SK-N-SH treated with all-trans-retinoic acid at 6 μM for 48 hours (cell line): ENCODE measurements at regions not wholly inside any gene's neighbourhood (a gene's known extent, or its start where the extent isn't known, plus 50 kb on each side); places are given as distances from the start of the nearest gene placed in this dataset.

Experiments
- ATAC-seq: fragments of 200-7000 bp; cut with Tn5 transposase; 3 replicates; pipeline ENCODE4 v1.9.1; 2020; ENCODE audit warnings: mild to moderate bottlenecking, moderate library complexity
- ARNTL ChIP-seq: fragments of 450-650 bp; formaldehyde crosslinking; IDR thresholded peaks from 2 replicates; pipeline ENCODE4 v1.5.0; 2020; ENCODE audit warnings: low read depth, mild to moderate bottlenecking, moderate library complexity, borderline replicate concordance
- BACH2 ChIP-seq: fragments of 250-450 bp; sonication (Bioruptor Pico); IDR thresholded peaks from 2 replicates; pipeline ENCODE4 v1.9.0; 2021; ENCODE audit warnings: mild to moderate bottlenecking, borderline replicate concordance
- CSDC2 ChIP-seq: fragments of 250-450 bp; sonication (Bioruptor Pico); IDR thresholded peaks from 2 replicates; pipeline ENCODE4 v1.5.0; 2020; ENCODE audit warnings: mild to moderate bottlenecking, moderate library complexity
- ESRRG ChIP-seq: fragments of 250-450 bp; sonication (Bioruptor Pico); IDR thresholded peaks from 2 replicates; pipeline ENCODE4 v1.6.1; 2021; ENCODE audit warnings: mild to moderate bottlenecking
- GLIS3 ChIP-seq: fragments of 250-450 bp; sonication (Bioruptor Pico); IDR thresholded peaks from 2 replicates; pipeline ENCODE4 v1.5.0; 2020; ENCODE audit warnings: mild to moderate bottlenecking, moderate library complexity
- ISL1 ChIP-seq: fragments of 250-450 bp; sonication (Bioruptor Pico); IDR thresholded peaks from 2 replicates; pipeline ENCODE4 v2.1.2; 2022; ENCODE audit warnings: mild to moderate bottlenecking, moderate library complexity
- OSR1 ChIP-seq: fragments of 250-450 bp; sonication (Bioruptor Pico); IDR thresholded peaks from 2 replicates; pipeline ENCODE4 v1.8.0; 2022; ENCODE audit warnings: moderate library complexity, mild to moderate bottlenecking, inconsistent platforms
- PPARA ChIP-seq: fragments of 250-450 bp; sonication (Bioruptor Pico); IDR thresholded peaks from 2 replicates; pipeline ENCODE4 v1.5.0; 2020; ENCODE audit warnings: mild to moderate bottlenecking, borderline replicate concordance
- RARB ChIP-seq: fragments of 250-450 bp; sonication (Bioruptor Pico); IDR thresholded peaks from 2 replicates; pipeline ENCODE4 v1.8.0; 2021; ENCODE audit warnings: mild to moderate bottlenecking, moderate library complexity
- TCF4 ChIP-seq: fragments of 250-450 bp; sonication (Bioruptor Pico); IDR thresholded peaks from 2 replicates; pipeline ENCODE4 v1.8.0; 2021; ENCODE audit warnings: mild to moderate bottlenecking, moderate library complexity, borderline replicate concordance
- TOX ChIP-seq: fragments of 250-450 bp; sonication (Bioruptor Pico); IDR thresholded peaks from 2 replicates; pipeline ENCODE4 v1.8.0; 2021; ENCODE audit warnings: mild to moderate bottlenecking, moderate library complexity, borderline replicate concordance
- ZFP3 ChIP-seq: fragments of 250-450 bp; sonication (Bioruptor Pico); IDR thresholded peaks from 2 replicates; pipeline ENCODE4 v1.5.0; 2020; ENCODE audit warnings: mild to moderate bottlenecking, moderate library complexity
- ZFP30 ChIP-seq: fragments of 450-650 bp; formaldehyde crosslinking; IDR thresholded peaks from 2 replicates; pipeline ENCODE4 v1.5.0; 2022; ENCODE audit warnings: mild to moderate bottlenecking, moderate library complexity
- ZNF565 ChIP-seq: fragments of 450-650 bp; formaldehyde crosslinking; conservative IDR thresholded peaks from 2 replicates; pipeline ENCODE4 v1.5.0; 2020; ENCODE audit warnings: low read depth, mild to moderate bottlenecking, moderate library complexity
- ZNF70 ChIP-seq: fragments of 450-650 bp; formaldehyde crosslinking; IDR thresholded peaks from 2 replicates; pipeline ENCODE4 v1.5.0; 2020; ENCODE audit warnings: mild to moderate bottlenecking, moderate library complexity
- TF ChIP-seq, protein P1 (sequence below): fragments of 250-450 bp; sonication (Bioruptor Pico); IDR thresholded peaks from 2 replicates; pipeline ENCODE4 v1.8.0; 2020; ENCODE audit warnings: mild to moderate bottlenecking, moderate library complexity, borderline replicate concordance
- TF ChIP-seq, protein P2 (sequence below): fragments of 250-450 bp; sonication (Bioruptor Pico); IDR thresholded peaks from 2 replicates; pipeline ENCODE4 v1.5.1; 2021; ENCODE audit warnings: mild to moderate bottlenecking, moderate library complexity
- TF ChIP-seq, protein P3 (sequence below): fragments of 250-450 bp; sonication (Bioruptor Pico); IDR thresholded peaks from 2 replicates; pipeline ENCODE4 v1.5.1; 2020; ENCODE audit warnings: low read depth, mild to moderate bottlenecking, moderate library complexity
- TF ChIP-seq, protein P4 (sequence below): fragments of 250-450 bp; sonication (Bioruptor Pico); IDR thresholded peaks from 2 replicates; pipeline ENCODE4 v1.8.0; 2021; ENCODE audit warnings: low read depth, mild to moderate bottlenecking, moderate library complexity, borderline replicate concordance
- TF ChIP-seq, protein P5 (sequence below): fragments of 250-450 bp; sonication (Bioruptor Pico); IDR thresholded peaks from 2 replicates; pipeline ENCODE4 v1.5.0; 2020; ENCODE audit warnings: mild to moderate bottlenecking, moderate library complexity

DNA sequence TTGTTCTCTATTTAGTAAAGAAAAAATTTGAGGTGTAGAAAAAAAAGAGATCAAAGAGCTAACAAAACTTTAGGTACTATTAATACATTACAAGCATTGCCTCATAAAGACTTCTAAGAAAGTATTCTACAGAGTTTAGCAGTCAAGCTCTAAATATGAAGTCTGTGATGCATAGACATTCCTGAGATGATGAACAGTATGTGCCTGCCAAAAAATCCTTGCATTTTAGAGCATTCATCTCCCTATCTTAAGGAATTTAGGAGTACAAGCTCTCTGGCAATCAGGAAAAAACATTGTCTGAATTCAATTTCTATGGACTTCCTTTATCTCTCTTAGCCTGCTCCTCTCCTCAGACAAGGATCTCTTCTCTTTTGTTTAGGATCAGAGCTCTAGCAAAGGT lies 202.6 kb upstream of the LRFN5 start (continued):
- no peak for TF ChIP-seq ESRRG (CRISPR knock-in tag)
- no peak for TF ChIP-seq ZNF70 (CRISPR knock-in tag)
- no peak for TF ChIP-seq TOX (CRISPR knock-in tag)
- TF ChIP-seq GLIS3 (CRISPR knock-in tag), result no peak
- TF ChIP-seq ISL1 (CRISPR knock-in tag), result no peak
- TF ChIP-seq ZFP3 (CRISPR knock-in tag), result no peak
- TF ChIP-seq PPARA (CRISPR knock-in tag), result no peak
- TF ChIP-seq TCF4 (CRISPR knock-in tag), result no peak
- TF ChIP-seq OSR1 (CRISPR knock-in tag), result no peak
- TF ChIP-seq RARB (CRISPR knock-in tag), result no peak
- no peak for TF ChIP-seq CSDC2 (CRISPR knock-in tag)
- TF ChIP-seq BACH2 (CRISPR knock-in tag), result no peak

DNA sequence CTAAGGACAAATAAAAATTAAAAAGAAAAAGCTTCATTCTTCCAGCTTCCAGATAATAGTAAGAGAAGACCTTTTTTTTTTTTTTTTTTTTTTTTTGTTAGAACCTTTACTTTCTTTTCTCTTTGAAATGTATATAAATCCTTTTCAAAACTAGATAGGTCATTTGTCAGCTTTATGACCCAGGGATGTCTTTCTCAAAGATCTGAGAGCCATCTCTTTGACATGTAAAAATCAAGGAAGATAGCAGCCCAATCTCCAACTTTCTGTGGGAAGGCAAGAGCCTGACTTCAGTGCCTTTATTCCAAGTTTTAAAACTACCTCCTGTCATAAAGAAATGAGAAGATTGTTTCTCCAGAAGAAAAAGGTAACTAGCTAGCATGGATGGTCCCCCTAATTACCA lies 203.3 kb upstream of the LRFN5 start:
- no peak for ATAC-seq
- TF ChIP-seq CSDC2 (CRISPR knock-in tag) (no peak), RARB (CRISPR knock-in tag) (no peak), ZNF70 (CRISPR knock-in tag) (no peak), TOX (CRISPR knock-in tag) (no peak), BACH2 (CRISPR knock-in tag) (no peak), ZNF565 (CRISPR knock-in tag) (no peak), GLIS3 (CRISPR knock-in tag) (no peak), PPARA (CRISPR knock-in tag) (no peak), ZFP30 (no peak), ARNTL (CRISPR knock-in tag) (no peak)
- TF ChIP-seq, protein P1, sequence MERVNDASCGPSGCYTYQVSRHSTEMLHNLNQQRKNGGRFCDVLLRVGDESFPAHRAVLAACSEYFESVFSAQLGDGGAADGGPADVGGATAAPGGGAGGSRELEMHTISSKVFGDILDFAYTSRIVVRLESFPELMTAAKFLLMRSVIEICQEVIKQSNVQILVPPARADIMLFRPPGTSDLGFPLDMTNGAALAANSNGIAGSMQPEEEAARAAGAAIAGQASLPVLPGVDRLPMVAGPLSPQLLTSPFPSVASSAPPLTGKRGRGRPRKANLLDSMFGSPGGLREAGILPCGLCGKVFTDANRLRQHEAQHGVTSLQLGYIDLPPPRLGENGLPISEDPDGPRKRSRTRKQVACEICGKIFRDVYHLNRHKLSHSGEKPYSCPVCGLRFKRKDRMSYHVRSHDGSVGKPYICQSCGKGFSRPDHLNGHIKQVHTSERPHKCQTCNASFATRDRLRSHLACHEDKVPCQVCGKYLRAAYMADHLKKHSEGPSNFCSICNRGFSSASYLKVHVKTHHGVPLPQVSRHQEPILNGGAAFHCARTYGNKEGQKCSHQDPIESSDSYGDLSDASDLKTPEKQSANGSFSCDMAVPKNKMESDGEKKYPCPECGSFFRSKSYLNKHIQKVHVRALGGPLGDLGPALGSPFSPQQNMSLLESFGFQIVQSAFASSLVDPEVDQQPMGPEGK (CRISPR knock-in tag), result no peak
- TF ChIP-seq, protein P2, sequence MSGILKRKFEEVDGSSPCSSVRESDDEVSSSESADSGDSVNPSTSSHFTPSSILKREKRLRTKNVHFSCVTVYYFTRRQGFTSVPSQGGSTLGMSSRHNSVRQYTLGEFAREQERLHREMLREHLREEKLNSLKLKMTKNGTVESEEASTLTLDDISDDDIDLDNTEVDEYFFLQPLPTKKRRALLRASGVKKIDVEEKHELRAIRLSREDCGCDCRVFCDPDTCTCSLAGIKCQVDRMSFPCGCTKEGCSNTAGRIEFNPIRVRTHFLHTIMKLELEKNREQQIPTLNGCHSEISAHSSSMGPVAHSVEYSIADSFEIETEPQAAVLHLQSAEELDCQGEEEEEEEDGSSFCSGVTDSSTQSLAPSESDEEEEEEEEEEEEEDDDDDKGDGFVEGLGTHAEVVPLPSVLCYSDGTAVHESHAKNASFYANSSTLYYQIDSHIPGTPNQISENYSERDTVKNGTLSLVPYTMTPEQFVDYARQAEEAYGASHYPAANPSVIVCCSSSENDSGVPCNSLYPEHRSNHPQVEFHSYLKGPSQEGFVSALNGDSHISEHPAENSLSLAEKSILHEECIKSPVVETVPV (CRISPR knock-in tag), result no peak
- TF ChIP-seq, protein P3, sequence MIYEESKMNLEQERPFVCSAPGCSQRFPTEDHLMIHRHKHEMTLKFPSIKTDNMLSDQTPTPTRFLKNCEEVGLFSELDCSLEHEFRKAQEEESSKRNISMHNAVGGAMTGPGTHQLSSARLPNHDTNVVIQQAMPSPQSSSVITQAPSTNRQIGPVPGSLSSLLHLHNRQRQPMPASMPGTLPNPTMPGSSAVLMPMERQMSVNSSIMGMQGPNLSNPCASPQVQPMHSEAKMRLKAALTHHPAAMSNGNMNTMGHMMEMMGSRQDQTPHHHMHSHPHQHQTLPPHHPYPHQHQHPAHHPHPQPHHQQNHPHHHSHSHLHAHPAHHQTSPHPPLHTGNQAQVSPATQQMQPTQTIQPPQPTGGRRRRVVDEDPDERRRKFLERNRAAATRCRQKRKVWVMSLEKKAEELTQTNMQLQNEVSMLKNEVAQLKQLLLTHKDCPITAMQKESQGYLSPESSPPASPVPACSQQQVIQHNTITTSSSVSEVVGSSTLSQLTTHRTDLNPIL (CRISPR knock-in tag), result no peak

DNA sequence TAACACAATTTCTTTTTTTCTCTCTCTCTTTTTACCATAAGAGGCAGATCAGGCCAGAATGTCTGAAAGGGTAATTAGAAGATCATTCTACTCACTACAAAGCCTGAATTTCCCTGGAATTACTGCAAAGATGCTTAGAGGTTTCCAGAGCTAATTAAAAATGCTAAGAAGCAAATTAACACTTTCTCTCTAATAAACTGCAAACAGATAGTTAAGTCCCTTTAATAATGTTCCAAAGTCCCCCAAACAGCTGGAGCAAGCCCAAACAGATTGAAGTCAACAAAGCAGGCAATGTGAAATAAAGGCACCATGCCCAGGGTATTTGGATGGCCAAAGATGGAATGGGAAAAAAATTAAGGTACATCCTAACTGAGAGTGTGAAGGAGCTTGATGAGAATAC lies 208.8 kb upstream of the LRFN5 start:
- no peak for ATAC-seq
- TF ChIP-seq OSR1 (CRISPR knock-in tag) (no peak), ISL1 (CRISPR knock-in tag) (no peak), PPARA (CRISPR knock-in tag) (no peak), ARNTL (CRISPR knock-in tag) (no peak), ESRRG (CRISPR knock-in tag) (no peak), BACH2 (CRISPR knock-in tag) (no peak), ZFP3 (CRISPR knock-in tag) (no peak)
- TF ChIP-seq, protein P4, sequence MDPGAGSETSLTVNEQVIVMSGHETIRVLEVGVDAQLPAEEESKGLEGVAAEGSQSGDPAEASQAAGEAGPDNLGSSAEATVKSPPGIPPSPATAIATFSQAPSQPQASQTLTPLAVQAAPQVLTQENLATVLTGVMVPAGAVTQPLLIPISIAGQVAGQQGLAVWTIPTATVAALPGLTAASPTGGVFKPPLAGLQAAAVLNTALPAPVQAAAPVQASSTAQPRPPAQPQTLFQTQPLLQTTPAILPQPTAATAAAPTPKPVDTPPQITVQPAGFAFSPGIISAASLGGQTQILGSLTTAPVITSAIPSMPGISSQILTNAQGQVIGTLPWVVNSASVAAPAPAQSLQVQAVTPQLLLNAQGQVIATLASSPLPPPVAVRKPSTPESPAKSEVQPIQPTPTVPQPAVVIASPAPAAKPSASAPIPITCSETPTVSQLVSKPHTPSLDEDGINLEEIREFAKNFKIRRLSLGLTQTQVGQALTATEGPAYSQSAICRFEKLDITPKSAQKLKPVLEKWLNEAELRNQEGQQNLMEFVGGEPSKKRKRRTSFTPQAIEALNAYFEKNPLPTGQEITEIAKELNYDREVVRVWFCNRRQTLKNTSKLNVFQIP (CRISPR knock-in tag), result no peak
- TF ChIP-seq, protein P5, sequence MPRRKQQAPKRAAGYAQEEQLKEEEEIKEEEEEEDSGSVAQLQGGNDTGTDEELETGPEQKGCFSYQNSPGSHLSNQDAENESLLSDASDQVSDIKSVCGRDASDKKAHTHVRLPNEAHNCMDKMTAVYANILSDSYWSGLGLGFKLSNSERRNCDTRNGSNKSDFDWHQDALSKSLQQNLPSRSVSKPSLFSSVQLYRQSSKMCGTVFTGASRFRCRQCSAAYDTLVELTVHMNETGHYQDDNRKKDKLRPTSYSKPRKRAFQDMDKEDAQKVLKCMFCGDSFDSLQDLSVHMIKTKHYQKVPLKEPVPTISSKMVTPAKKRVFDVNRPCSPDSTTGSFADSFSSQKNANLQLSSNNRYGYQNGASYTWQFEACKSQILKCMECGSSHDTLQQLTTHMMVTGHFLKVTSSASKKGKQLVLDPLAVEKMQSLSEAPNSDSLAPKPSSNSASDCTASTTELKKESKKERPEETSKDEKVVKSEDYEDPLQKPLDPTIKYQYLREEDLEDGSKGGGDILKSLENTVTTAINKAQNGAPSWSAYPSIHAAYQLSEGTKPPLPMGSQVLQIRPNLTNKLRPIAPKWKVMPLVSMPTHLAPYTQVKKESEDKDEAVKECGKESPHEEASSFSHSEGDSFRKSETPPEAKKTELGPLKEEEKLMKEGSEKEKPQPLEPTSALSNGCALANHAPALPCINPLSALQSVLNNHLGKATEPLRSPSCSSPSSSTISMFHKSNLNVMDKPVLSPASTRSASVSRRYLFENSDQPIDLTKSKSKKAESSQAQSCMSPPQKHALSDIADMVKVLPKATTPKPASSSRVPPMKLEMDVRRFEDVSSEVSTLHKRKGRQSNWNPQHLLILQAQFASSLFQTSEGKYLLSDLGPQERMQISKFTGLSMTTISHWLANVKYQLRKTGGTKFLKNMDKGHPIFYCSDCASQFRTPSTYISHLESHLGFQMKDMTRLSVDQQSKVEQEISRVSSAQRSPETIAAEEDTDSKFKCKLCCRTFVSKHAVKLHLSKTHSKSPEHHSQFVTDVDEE (CRISPR knock-in tag), result no peak
